Bone marrow (tissue), 2 donors: ENCODE measurements at regions not wholly inside any gene's neighbourhood (a gene's known extent, or its start where the extent isn't known, plus 50 kb on each side); places are given as distances from the start of the nearest gene placed in this dataset.

Source experiments
- DNase-seq, 2 donors: peaks; one replicate each; lab custom pipeline; 2025; lab: John Stamatoyannopoulos, UW

DNA sequence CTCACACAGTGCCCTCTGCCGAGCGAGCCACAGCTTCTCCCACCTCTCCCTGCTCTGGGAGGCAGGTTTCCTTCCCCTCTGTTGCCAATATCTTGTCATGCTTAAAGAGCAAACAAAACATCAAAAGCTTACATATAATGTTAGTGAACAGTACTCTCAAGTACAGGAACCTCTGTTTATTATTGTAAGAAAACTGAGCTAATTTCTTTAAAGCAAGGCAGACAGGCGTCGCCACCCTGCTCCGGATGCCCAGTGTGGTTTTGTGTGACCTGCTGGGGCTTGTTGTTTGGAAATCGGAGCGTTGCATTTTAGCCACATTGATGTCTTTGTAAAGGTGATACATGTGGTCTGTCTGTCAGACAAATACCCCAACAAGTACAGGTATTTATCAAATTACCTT, 401.4 kb upstream of the IRX1 start:
- no peak for DNase-seq

DNA sequence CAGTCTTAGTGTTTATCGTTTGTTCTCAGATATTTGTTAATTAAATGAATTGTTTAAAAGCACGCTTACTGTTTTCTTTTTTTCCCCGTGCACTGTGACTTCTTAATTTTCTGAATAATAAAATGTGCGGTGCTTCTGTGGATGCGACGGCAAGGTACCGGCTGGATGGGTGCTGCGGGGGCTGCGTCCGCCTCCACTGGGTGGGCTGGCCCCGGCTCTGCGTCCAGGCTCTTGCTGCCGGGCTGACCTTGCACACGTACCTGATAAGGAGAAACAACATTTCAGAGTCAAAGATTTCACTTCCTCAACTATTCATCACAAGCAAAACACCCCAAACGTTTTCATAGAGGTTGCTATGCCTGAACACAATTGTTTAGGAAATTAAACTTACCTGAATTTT, 404.0 kb upstream of the IRX1 start:
- DNase-seq = no peak

GRCh38 chr5:3190930-3191329, 404.7 kb upstream of the IRX1 start:
- DNase-seq = no peak

- DNase-seq = no peak
Observed at GRCh38 chr5:3190433-3190832, 405.2 kb upstream of the IRX1 start.

DNA sequence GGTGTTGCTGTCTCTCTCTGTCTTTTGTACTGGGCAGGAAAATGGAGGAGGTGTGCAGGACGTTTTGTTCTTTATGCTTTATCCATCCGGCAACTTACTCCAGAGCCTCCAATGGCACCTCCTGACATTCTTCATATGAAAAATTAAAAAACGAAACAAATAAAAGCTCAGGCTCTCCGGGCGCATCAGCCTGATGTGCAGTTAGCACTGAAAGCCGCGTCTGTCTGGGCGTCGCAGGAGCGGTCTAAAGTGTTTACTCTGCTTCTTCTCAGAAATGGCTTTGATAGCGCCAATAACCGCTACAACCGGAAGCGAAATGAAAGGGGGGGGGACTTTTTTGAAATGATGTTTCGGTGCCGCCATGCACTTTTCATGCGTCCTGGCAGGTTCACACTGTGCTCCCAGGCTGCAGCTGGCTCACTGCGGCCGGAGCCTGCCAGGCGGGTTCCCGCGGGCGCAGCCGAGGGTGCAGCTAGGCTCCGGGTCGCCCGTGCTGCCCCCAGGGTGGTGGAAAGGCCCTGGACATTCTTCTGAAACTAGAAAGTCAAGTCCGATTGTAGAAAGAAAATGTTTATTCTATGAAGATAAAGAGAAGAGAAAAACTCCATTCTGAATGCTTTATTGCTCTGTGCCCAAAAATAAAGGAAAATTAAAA, 407.7 kb upstream of the IRX1 start:
- no peak for DNase-seq

DNA sequence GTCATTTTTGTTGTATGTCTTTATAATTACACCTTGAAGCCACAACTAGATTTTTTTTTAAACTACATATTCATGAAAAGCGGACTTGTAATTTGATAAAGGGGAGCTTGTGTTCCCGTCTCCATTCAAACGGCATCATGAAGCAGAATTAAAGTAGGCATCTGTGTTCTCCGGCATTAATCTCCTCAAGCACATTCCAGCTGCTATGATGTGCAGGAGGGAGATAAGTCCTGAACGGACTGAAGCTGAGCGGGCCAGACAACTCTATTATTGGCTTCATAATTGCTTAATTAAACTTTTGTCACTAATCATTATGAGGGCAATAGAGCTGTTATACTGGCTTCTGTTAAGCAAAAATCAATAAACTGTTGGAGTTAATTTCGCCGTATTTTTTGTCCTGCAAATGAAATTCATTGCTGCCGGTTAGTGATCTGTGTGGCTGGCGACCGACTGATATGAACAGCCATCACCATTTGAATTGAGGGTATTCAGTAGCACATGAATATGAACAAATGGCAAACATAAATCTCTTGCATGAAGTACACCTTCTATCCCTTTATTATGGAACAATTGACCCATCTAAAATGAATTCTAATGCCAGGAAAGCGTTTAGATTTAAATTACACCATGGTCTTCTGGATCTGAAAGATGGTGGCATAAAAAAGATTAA, 408.8 kb upstream of the IRX1 start:
- no peak for DNase-seq

DNA sequence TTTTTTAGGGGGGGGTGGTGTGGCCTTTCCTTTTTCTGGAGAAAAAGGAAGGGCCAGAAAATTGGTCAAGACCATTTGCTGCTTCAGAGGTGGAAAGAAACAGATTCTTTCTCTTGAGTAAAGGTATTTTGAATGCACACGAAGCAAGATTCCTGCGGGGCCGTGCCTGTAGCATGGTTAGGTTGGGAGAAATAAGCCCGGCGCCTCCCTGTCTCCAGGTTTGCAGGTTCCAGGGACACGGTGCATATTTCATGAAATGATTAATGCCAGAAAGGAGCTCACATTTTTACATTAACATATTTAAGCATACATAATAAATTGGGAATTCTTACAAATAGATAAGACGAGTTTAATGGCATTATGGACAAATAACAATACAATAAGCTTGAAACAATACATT, 409.5 kb upstream of the IRX1 start:
- DNase-seq = no peak

DNA sequence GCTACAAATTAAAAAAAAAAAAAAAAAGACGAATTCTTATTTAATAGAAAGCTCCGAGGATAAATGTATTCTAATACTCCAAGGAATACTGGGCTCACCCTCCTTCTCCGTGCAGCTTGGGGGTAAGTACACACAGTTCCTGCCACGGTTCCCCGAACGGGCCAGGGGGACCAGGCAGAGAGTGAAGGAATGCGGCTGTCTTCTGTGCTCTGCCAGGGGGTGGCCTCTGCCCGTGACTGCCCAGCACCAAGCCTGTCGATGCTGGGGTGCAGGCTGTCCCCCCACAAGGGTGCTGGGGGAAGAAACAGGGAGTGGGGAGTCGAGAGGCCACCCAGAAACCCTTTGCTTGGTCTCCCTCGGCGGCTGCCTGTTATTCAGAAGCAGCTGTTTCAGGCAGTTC, 410.1 kb upstream of the IRX1 start:
- no peak for DNase-seq

- DNase-seq = no peak
Observed at GRCh38 chr5:3182133-3182876, 413.3 kb upstream of the IRX1 start.

DNA sequence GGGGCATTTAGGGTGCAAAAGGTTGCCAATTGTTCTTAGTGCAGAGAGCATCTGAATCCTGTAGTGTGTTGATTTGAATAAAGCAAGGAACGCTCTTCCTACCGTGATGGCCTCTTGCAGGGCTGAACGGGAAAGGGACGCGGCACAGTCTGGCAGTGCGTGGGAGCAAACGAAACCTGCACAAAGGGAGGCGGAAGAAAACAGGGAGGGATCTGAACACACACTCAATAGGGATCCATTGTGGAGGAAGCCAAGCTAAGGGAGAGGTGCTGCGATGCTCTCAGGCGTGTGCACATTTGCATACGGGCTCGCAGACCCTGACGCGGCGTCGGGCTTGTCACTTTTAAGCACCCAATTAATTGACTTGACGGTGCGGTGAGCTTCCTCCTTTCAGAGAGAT, 414.0 kb upstream of the IRX1 start:
- no peak for DNase-seq

DNA sequence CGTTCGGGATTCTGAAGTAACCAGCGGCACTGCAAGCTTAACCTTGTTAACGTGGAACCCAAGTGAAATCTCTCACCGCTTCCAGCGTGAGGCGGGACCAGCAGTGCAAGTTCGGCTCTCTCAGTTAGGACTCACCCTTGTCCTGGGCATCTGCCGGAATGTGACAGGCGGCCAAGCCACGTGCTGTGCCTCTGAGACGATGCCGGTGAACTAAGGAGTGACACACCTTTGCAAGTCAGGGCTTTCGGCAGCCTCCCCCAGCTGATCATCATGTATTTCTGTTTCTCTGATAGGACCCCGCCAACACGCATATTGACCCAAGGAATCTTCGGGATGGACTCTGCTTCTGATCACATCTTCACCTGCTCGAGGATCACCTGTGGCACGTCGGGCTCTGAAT, 415.0 kb upstream of the IRX1 start:
- no peak for DNase-seq

- no peak for DNase-seq
Observed at GRCh38 chr5:3179220-3179619, 416.4 kb upstream of the IRX1 start.

- DNase-seq = no peak
Observed at GRCh38 chr5:3177338-3177737, 418.3 kb upstream of the IRX1 start.

- no peak for DNase-seq
Observed at GRCh38 chr5:3175416-3175815, 420.2 kb upstream of the IRX1 start.

DNA sequence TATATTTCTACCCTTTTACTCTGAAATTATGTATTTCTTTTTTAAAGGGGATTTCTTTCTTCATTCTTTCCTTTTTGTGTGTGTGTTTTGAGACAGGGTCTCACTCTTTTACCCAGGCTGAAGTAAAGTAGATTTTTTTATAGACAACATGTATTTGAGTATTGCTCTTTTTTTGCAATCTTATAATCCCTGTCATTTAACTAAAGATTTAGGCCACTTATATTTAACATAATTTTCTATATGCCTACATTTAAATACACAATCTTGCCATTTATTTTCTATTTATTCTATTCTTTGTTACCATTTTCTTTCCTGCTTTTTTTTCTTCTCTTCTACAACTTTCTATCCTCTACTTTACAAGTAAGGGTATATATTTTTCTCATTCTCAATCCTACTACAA, 416.0 kb upstream of the IRX2 start:
- DNase-seq = no peak

DNA sequence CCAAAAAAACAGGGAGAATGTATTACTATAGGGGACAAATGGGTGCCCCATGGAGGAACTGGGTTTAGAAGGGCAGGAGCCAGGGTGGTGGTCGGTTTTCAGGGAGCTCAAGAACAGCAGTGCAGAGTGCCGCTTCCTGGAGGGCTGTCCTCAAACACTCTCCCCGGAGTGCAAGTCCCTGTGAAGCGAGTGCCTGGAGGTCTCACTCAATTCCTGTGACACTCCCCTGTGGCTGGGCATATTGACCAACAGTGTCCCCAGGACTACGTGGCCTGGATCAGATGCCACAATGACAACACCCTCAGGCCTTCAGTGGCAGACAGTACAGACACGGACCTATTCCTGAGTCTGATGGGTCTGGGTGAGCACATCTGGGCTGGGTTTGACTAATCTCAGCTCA, 412.1 kb upstream of the IRX2 start:
- DNase-seq = no peak

DNA sequence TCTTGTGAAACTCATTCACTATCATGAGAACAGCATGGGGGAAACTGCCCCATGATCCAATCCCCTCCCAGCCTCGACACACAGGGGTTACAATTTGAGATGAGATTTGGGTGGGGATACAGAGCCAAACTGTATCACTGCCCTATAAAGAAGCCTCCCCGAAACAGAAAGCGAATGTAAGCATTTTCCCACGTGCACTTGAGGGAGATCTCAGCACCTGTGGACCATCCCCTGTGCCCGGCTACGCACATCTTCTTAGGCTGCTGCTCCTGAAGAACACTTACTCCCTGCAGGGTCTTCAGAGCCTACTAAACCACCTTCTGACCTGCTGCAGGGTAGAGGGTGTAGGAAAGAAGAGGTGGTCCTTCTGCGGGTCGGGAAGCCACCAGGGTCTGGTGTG, 410.2 kb upstream of the IRX2 start:
- DNase-seq = no peak

GRCh38 chr5:3157214-3157613, 405.7 kb upstream of the IRX2 start:
- no peak for DNase-seq

DNA sequence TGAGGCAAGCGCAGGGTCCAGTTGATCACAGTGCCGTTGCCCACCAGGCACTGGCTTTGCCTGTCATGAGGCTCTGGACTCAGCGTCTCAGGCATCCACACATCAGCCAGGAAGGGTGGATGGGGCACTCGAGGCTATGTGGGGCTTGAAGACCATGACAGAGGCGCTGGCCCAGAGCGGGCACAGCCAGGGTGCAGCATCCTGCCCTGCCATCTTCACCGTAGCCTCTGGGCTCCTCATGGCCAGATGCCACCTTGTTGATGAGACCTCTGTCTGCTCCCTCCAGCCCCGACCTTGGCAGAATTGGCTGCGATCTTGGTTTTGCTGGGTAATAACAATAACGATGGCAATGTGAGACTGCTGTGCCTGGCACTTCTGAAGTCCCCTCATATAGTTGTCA, 404.2 kb upstream of the IRX2 start:
- DNase-seq = no peak

DNA sequence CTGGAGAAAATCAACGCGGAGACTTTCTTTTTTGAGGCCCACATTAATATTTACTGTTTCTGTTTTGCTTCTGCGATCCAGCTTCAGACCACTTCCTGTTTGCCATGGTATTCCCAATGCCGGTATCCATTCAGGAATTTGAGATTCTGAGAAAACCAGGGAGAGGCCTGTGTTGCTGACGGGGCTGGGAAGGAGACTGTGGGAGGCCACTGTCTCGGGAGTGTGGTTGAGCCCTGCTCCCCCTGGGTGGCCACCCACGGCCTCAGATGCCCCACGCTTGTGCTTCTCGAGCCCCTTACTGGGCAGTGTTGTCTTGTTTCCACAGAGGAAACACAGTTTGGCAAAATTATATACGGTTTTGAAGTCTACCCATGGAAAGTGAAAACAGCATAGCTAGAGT, 403.6 kb upstream of the IRX2 start:
- no peak for DNase-seq

DNA sequence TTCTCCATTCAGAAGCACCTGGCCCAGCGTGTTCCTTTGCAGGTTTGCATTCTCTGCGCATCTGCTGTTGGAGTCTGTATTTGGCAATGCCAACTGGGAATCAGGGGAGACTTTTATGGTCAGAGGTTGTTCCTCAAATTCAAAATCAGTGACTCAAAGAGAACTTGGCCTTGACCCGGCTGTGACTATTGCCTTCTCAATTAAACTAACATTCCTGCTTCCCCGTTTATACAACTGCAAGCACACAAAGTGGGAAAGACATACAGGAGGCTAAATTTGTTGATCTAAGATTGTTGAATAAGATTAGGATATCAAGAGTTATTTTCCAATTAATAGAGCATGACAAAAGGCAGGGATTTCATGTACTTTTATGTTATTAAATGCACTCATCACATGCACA, 402.4 kb upstream of the IRX2 start:
- no peak for DNase-seq

DNA sequence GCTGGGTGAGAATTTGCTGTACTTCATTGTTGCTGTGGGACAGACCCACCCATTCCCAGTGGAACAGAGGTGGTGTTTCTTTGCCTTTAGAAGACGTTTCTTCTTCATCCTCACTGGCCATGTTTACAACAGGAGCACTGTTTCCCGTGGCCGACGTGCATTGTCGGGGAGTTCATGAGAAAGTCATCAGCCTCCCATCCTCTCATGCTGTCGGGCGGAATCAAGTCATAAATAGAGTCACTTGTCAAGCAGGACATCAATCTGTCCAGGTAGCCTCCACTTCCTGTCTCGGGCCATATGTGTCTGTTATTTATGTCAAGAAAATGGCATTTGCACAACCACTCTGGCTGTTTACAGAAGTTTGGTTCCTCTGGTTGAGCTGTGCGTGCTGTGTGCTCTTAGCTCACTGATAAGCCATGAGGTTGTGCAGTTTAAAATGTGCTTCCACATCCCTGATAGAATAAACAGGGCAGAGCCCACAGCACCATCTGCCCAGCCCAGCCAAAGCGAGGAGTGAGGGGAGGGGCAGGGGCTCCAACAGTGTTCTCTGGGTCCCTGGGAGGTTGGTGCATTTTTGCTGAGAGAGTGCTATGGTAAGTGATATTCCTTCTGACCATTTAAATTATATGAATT, 401.9 kb upstream of the IRX2 start:
- no peak for DNase-seq

GRCh38 chr5:3149899-3150298, 398.4 kb upstream of the IRX2 start:
- no peak for DNase-seq
